ENCODE measurements at regions not wholly inside any gene's neighbourhood (a gene's known extent, or its start where the extent isn't known, plus 50 kb on each side); places are given as distances from the start of the nearest gene placed in this dataset.

DNA sequence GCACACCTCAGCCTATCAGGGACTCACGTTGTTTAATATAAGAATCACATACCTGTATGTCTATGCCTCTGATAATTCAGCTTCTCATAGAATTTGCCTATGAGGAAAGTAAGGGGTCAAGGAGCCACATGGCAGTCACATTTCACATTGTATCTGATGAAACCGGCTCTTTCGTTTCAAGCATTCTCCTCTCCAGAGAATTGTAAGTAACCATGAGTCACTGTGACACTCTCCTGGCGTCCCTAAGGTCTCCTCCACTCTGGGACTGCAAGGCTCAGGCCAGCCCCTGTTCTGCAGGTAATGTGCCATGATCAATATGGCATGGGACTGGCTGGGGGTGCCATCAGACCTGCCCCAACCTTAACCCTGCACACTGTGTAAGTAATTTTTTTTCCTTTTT lies 503.3 kb downstream of the COG6 start:
- TF ChIP-seq, protein P1, sequence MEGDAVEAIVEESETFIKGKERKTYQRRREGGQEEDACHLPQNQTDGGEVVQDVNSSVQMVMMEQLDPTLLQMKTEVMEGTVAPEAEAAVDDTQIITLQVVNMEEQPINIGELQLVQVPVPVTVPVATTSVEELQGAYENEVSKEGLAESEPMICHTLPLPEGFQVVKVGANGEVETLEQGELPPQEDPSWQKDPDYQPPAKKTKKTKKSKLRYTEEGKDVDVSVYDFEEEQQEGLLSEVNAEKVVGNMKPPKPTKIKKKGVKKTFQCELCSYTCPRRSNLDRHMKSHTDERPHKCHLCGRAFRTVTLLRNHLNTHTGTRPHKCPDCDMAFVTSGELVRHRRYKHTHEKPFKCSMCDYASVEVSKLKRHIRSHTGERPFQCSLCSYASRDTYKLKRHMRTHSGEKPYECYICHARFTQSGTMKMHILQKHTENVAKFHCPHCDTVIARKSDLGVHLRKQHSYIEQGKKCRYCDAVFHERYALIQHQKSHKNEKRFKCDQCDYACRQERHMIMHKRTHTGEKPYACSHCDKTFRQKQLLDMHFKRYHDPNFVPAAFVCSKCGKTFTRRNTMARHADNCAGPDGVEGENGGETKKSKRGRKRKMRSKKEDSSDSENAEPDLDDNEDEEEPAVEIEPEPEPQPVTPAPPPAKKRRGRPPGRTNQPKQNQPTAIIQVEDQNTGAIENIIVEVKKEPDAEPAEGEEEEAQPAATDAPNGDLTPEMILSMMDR (IDR thresholded peaks at IDR 0.05) = no peak
- TF ChIP-seq POLR2A (IDR thresholded peaks at IDR 0.05) = no peak

All from breast epithelium (tissue), 3 donors.